A549 (cell line): ENCODE measurements at regions not wholly inside any gene's neighbourhood (a gene's known extent, or its start where the extent isn't known, plus 50 kb on each side); places are given as distances from the start of the nearest gene placed in this dataset.

Experiments
- EP300 ChIP-seq, 2 experiments: fragments of >200 bp; sonication (Bioruptor Twin); formaldehyde crosslinking; IDR thresholded peaks; 2 replicates in 1 of 2; 3 replicates in 1 of 2; pipeline ENCODE4 v1.6.1; 2016 to 2017
- GATA3 ChIP-seq: IDR thresholded peaks from 2 replicates; pipeline ENCODE4 v1.6.1; 2012; ENCODE audit warnings: borderline replicate concordance
- JUN ChIP-seq, 2 experiments: fragments of >200 bp; sonication (Bioruptor Twin); formaldehyde crosslinking; IDR thresholded peaks; 2 replicates in 1 of 2; 3 replicates in 1 of 2; pipeline ENCODE4 v1.6.1; 2016 to 2017
- MYC ChIP-seq: IDR thresholded peaks from 2 replicates; pipeline ENCODE4 v1.6.1; 2012; ENCODE audit warnings: mild to moderate bottlenecking, inconsistent platforms, low read length, improper control_type of control experiment, borderline replicate concordance
- POLR2A ChIP-seq: IDR thresholded peaks from 2 replicates; pipeline ENCODE4 v1.6.1; 2012; ENCODE audit warnings: mild to moderate bottlenecking, low read length
- SMC3 ChIP-seq: fragments of >200 bp; sonication (Bioruptor Twin); formaldehyde crosslinking; IDR thresholded peaks from 3 replicates; pipeline ENCODE4 v1.6.1; 2018; ENCODE audit warnings: inconsistent platforms
- TF ChIP-seq, protein P1 (sequence below): IDR thresholded peaks from 2 replicates; pipeline ENCODE4 v1.6.1; 2012
- TF ChIP-seq, protein P2 (sequence below): fragments of >200 bp; sonication (Bioruptor Twin); formaldehyde crosslinking; IDR thresholded peaks from 3 replicates; pipeline ENCODE4 v1.5.1; 2016
- TF ChIP-seq, protein P3 (sequence below): IDR thresholded peaks from 2 replicates; pipeline ENCODE4 v1.6.1; 2012

DNA sequence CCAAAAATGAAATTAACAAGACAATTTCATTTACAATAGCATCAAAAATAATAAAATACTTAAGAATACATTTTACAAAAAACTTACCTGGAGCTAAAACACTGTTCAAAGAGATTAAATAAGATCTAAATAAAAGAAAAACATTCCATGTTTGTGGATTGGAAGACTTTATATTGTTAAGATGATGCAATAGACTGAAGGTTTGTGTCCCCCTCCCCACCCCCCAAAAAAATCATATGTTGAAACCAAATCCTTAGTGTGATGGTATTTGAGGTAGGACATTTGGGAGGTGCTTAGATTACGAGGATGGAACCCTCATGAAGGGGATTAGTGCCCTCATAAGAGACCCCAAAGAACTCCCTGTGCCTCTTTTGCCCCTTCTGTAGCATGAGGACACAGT, 117.6 kb downstream of the ZNF467 start:
- TF ChIP-seq, protein P1, sequence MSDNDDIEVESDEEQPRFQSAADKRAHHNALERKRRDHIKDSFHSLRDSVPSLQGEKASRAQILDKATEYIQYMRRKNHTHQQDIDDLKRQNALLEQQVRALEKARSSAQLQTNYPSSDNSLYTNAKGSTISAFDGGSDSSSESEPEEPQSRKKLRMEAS, result no peak
- no peak for TF ChIP-seq GATA3
- TF ChIP-seq MYC, result no peak
- TF ChIP-seq, protein P2, sequence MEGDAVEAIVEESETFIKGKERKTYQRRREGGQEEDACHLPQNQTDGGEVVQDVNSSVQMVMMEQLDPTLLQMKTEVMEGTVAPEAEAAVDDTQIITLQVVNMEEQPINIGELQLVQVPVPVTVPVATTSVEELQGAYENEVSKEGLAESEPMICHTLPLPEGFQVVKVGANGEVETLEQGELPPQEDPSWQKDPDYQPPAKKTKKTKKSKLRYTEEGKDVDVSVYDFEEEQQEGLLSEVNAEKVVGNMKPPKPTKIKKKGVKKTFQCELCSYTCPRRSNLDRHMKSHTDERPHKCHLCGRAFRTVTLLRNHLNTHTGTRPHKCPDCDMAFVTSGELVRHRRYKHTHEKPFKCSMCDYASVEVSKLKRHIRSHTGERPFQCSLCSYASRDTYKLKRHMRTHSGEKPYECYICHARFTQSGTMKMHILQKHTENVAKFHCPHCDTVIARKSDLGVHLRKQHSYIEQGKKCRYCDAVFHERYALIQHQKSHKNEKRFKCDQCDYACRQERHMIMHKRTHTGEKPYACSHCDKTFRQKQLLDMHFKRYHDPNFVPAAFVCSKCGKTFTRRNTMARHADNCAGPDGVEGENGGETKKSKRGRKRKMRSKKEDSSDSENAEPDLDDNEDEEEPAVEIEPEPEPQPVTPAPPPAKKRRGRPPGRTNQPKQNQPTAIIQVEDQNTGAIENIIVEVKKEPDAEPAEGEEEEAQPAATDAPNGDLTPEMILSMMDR, result no peak
- TF ChIP-seq EP300 (IDR thresholded peaks at IDR 0.05), result no peak
- TF ChIP-seq POLR2A, result no peak
- TF ChIP-seq SMC3, result no peak
- TF ChIP-seq, protein P3, sequence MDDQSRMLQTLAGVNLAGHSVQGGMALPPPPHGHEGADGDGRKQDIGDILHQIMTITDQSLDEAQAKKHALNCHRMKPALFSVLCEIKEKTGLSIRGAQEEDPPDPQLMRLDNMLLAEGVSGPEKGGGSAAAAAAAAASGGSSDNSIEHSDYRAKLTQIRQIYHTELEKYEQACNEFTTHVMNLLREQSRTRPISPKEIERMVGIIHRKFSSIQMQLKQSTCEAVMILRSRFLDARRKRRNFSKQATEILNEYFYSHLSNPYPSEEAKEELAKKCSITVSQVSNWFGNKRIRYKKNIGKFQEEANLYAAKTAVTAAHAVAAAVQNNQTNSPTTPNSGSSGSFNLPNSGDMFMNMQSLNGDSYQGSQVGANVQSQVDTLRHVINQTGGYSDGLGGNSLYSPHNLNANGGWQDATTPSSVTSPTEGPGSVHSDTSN, result no peak
- TF ChIP-seq JUN (IDR thresholded peaks at IDR 0.05), result no peak
